ENCODE measurements at regions not wholly inside any gene's neighbourhood (a gene's known extent, or its start where the extent isn't known, plus 50 kb on each side); places are given as distances from the start of the nearest gene placed in this dataset.
A peak's percentile ranks its signal among the peaks of the same experiment; 100 is the strongest.

DNA sequence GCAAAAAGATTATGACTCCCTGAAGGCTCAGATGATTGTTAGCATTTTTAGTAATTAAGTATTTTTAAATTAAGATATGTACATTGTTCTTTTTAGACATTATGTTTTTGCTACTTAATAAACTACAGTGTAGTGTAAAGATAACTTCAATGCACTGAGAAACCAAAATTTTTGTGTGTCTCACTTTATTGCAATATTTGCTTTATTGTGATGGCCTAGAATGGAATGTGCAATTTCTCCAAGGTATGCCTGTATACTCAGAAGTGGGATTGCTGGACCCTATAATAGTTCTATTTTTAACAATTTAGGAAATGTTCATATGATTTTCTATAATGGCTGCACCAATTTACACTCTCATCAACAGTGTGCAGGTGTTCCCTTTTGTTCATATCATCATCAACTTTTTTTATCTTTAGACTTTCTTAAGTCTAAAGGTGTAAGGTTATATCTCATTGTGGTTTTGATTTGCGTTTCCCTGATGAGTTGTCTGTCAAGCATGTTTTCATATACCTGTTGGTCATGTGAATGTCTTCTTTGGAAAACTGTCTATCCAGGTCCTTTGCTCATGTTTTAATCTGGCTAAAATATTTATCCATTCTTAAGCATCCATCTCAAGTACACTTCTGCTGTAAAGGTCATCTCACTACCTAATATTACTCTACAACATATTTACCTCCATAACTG, 1323.5 kb upstream of the LRRTM3 start:
- peaks cover 0 to 2% of the 10 kb centered on the region in 2 experiments; a peak in 1 of 3 replicates for H3K36me3 ChIP-seq (ENCODE audit: control insufficient read depth in 2 of 2, insufficient read depth in 1 of 2, low read length in 2 of 2)
- H3K4me1 ChIP-seq (ENCODE audit: control insufficient read depth, insufficient read depth, low read length) = no peaks in the 10 kb centered on the region
- H3K27ac ChIP-seq (ENCODE audit: extremely low read depth, low read depth, low read length) = no peak overlapping the region
- ChIA-PET POLR2A (no interaction called here), CTCF (no interaction called here)
- no peak overlapping the region for H3K4me3 ChIP-seq (ENCODE audit: low read depth, low read length)
- no peak for TF ChIP-seq KLF1 (tag by site-specific recombination; IDR thresholded peaks at IDR 0.05)
- TF ChIP-seq ZNF701 (tag by site-specific recombination; IDR thresholded peaks at IDR 0.05) = no peak
- no peak for TF ChIP-seq ZNF366 (tag by site-specific recombination; conservative IDR thresholded peaks at IDR 0.05)
- no peak for TF ChIP-seq ZNF791 (tag by site-specific recombination; IDR thresholded peaks at IDR 0.05)
- no peak for TF ChIP-seq ZNF571 (tag by site-specific recombination; IDR thresholded peaks at IDR 0.05)
- TF ChIP-seq ZBTB48 (tag by site-specific recombination; IDR thresholded peaks at IDR 0.05) = no peak
- no peak for TF ChIP-seq ZSCAN23 (tag by site-specific recombination; IDR thresholded peaks at IDR 0.05)
- H3K9me3 ChIP-seq (ENCODE audit: control insufficient read depth, insufficient read depth, low read depth, low read length) = no peaks in the 10 kb centered on the region

DNA sequence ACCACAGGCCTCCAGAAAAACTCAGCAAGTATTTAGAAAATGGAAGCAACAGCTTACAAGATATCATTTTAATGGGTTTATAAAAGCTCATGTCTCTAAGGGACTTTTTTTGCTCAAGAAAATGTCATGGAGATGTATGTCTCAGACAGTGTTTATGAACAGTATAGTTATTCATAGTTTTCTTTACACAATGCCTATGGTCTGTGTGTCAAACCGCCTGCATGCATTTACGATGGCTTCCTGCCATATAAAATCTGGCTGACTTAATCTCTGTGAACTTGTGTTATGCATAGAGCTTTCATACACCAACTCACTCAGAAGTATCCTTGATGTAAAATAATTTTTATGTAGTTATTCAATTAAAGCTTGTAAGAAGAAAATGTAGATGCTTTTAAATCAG, 1314.2 kb upstream of the LRRTM3 start:
- TF ChIP-seq ZNF561 (tag by site-specific recombination; IDR thresholded peaks at IDR 0.05; ENCODE audit: borderline replicate concordance) = no peak
- no peak for TF ChIP-seq ZBTB21 (tag by site-specific recombination; IDR thresholded peaks at IDR 0.05)
- TF ChIP-seq ZNF626 (tag by site-specific recombination; IDR thresholded peaks at IDR 0.05) = no peak
- TF ChIP-seq ZNF48 (tag by site-specific recombination; IDR thresholded peaks at IDR 0.05) = no peak
- TF ChIP-seq PRDM6 (tag by site-specific recombination; IDR thresholded peaks at IDR 0.05) = no peak
- TF ChIP-seq ZBTB8A (tag by site-specific recombination; IDR thresholded peaks at IDR 0.05) = no peak
- TF ChIP-seq ZBTB7A (tag by site-specific recombination; IDR thresholded peaks at IDR 0.05; ENCODE audit: low read depth) = no peak
- no peak for TF ChIP-seq IKZF3 (tag by site-specific recombination; IDR thresholded peaks at IDR 0.05)
- no peak for TF ChIP-seq ZNF677 (tag by site-specific recombination; IDR thresholded peaks at IDR 0.05)
- TF ChIP-seq ZNF701 (tag by site-specific recombination; IDR thresholded peaks at IDR 0.05) = no peak
- CTCF ChIA-PET = no interaction called here
- Histone ChIP-seq H3K9me3 (ENCODE audit: control insufficient read depth, insufficient read depth, low read depth, low read length) (no peaks in the 10 kb centered on the region), H3K27ac (ENCODE audit: extremely low read depth, low read depth, low read length) (no peak overlapping the region), H3K4me3 (ENCODE audit: low read depth, low read length) (no peak overlapping the region), H3K4me1 (ENCODE audit: control insufficient read depth, insufficient read depth, low read length) (no peaks in the 10 kb centered on the region), H3K36me3 (ENCODE audit: control insufficient read depth in 2 of 2, insufficient read depth in 1 of 2, low read length in 2 of 2) (no peaks in the 10 kb centered on the region)
- POLR2A ChIA-PET = no interaction called here

- H3K36me3 ChIP-seq (ENCODE audit: control insufficient read depth in 2 of 2, insufficient read depth in 1 of 2, low read length in 2 of 2) = no peaks in the 10 kb centered on the region
- no peaks in the 10 kb centered on the region for H3K4me1 ChIP-seq (ENCODE audit: control insufficient read depth, insufficient read depth, low read length)
- CTCF ChIA-PET = interaction anchor here (0.6 kb wide), 1 partner anchor 21 kb away, joined by 4 read pairs; no protein-coding TSS in a partner anchor
- POLR2A ChIA-PET = no interaction called here
- no peak for TF ChIP-seq ZNF311 (tag by site-specific recombination; IDR thresholded peaks at IDR 0.05; ENCODE audit: borderline replicate concordance)
- TF ChIP-seq ZNF350 (tag by site-specific recombination; IDR thresholded peaks at IDR 0.05) = no peak
- peak; percentile 95 for TF ChIP-seq SETDB1 (IDR thresholded peaks at IDR 0.05; ENCODE audit: insufficient read length, low read length)
- no peak for TF ChIP-seq ZNF596 (tag by site-specific recombination; IDR thresholded peaks at IDR 0.05)
- peak; percentile 97; the same call in 1 of the 2 replicates for TF ChIP-seq TRIM28 (IDR thresholded peaks at IDR 0.05; ENCODE audit: borderline replicate concordance, low read length)
- no peak for TF ChIP-seq ZNF157 (tag by site-specific recombination; IDR thresholded peaks at IDR 0.05)
- H3K9me3 ChIP-seq (ENCODE audit: control insufficient read depth, insufficient read depth, low read depth, low read length) = no peaks in the 10 kb centered on the region
- H3K27ac ChIP-seq (ENCODE audit: extremely low read depth, low read depth, low read length) = no peak overlapping the region
- no peak overlapping the region for H3K4me3 ChIP-seq (ENCODE audit: low read depth, low read length)
Observed at GRCh38 chr10:65614956-65615565, 1310.8 kb upstream of the LRRTM3 start.
